ENCODE measurements at regions not wholly inside any gene's neighbourhood (a gene's known extent, or its start where the extent isn't known, plus 50 kb on each side); places are given as distances from the start of the nearest gene placed in this dataset.
"Not testable (repeated sequence)": the region's sequence is repeated elsewhere in the genome, so short reads cannot be mapped to it uniquely, and the experiment has no call there.

DNA sequence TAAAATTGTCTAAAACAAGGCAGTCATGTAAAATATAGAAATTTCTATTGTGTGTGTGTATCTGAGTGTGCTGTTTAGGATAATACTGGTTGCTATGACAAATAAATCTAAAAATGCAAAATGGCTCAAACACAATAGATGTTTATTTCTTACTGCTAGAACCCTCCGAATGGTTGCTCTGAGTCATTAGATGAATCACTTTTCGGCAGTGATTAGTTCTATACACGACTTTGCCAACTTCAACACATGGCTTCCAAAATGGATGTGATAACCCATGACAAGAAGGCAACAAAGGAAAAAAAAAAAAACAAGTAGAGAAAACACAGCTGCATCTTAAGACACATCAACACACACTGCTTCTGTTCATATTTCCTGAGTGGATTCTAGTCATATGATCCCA is 729.2 kb downstream of the AACS start:
- ATAC-seq, result no peak
- no peaks in the 10 kb centered on the region for H3K4me1 Mint-ChIP-seq
- H3K27ac Mint-ChIP-seq, result no peak overlapping the region
- no peak overlapping the region for H3K4me3 Mint-ChIP-seq
- H3K9me3 Mint-ChIP-seq, result peaks cover 10 to 23% of the 10 kb centered on the region in 2 donors
- H3K27me3 Mint-ChIP-seq, result no peaks in the 10 kb centered on the region
- DNase-seq, result no peak

DNA sequence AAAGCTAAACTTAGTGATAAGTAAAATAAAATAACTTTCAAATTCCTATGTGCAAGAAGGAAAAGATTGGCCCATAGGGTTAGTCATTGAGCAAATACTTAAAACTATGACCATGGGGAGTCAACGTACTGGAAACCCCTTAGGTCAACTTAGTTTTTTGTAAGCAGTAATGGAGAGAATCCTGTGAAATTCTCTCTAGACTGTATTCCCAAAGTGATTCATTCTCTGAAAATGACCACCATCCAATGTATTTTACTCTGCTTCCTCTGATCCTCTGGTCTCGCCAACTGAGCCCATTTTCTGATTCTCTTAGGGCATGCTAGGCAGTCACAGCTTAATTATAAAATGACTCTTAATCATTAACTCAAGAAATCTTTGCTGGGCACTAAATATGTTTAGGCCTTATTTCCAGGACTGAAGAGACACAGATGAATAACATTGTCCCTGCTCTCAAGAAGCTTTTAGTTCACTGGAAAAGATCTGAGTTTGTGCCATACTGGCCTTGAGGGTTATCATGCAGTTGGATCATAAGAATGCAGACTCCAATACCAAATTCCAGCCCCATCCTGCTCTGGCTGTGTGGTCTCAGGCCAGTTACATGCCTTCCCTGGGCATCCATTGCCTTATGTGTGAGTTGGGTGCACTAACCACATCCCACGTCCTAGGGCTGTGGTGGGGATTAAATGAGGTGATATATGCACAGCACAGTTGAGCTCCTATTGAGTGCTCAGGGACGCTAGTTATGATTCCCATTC is 732.4 kb downstream of the AACS start:
- no peak overlapping the region for H3K4me3 Mint-ChIP-seq
- no peaks in the 10 kb centered on the region for H3K27me3 Mint-ChIP-seq
- ATAC-seq, result no peak
- peaks cover 0 to 3% of the 10 kb centered on the region in 2 donors for H3K9me3 Mint-ChIP-seq
- DNase-seq, result no peak
- H3K4me1 Mint-ChIP-seq, result no peaks in the 10 kb centered on the region
- H3K27ac Mint-ChIP-seq, result no peak overlapping the region

DNA sequence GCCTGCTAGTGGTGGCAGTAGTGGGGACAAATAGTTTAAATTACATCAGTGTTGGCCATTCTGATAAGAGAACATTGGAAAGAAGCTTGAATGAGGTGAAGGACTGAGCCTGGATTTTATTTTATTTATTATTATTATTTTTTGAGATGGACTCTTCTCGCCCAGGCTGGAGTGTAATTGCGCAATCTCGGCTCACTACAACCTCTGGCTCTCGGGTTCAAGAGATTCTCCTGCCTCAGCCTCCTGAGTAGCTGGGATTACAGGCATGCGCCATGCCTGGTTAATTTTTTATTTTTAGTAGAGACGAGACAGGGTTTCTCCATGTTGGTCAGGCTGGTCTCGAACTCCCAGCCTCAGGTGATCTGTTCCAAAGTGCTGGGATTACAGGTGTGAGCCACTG is 739.4 kb downstream of the AACS start:
- DNase-seq, result no peak
- no peak for ATAC-seq
- H3K27me3 Mint-ChIP-seq, result no peaks in the 10 kb centered on the region
- peaks cover 7 to 14% of the 10 kb centered on the region in 2 donors for H3K9me3 Mint-ChIP-seq
- no peak overlapping the region for H3K27ac Mint-ChIP-seq
- H3K4me1 Mint-ChIP-seq, result no peaks in the 10 kb centered on the region
- H3K4me3 Mint-ChIP-seq, result no peak overlapping the region

DNA sequence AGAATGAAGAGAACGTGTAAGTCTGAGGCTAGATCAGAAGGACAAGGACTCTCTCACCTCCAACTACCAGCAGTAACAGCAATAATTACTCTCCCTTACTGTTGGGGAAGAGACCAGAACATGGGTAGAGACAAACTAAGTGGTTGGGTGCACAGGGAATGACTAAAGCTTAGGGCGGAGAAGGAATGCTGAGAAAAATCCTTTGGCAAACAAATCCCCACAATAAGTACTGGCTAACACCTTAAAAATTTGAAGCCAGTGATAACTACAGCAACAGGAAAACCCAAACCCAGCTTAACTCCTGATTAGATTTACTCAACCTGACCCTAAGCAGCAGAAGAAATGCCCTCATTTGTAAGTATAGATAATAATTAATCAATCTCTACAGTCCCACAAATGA is 759.0 kb downstream of the AACS start:
- Mint-ChIP-seq H3K27me3 (no peaks in the 10 kb centered on the region), H3K4me1 (no peaks in the 10 kb centered on the region), H3K4me3 (no peak overlapping the region), H3K27ac (no peak overlapping the region), H3K9me3 (peaks cover 17 to 22% of the 10 kb centered on the region in 2 donors)
- ATAC-seq, result no peak
- no peak for DNase-seq

DNA sequence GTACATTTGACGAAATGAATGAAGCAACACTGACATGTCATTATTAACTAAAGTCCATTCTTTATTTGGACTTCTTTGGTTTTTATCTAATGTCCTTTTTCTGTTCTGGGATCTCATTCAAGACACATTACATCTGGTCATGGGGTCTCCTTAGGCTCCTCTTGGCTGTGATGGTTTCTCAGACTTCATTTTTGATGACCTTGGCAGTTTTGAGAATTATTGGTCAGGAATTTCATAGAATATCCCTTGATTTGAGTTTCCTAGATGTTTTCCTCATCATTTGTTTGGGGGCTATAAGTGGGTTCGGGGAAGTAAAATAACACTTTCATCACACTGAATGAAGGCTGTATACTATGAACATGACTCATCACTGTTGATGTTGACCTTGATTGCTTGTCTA is 770.6 kb downstream of the AACS start:
- no peak for ATAC-seq
- Mint-ChIP-seq H3K27ac (no peak overlapping the region), H3K9me3 (peaks cover 5 to 10% of the 10 kb centered on the region in 2 donors), H3K4me3 (no peak overlapping the region), H3K27me3 (no peaks in the 10 kb centered on the region), H3K4me1 (no peaks in the 10 kb centered on the region)
- DNase-seq, result no peak

DNA sequence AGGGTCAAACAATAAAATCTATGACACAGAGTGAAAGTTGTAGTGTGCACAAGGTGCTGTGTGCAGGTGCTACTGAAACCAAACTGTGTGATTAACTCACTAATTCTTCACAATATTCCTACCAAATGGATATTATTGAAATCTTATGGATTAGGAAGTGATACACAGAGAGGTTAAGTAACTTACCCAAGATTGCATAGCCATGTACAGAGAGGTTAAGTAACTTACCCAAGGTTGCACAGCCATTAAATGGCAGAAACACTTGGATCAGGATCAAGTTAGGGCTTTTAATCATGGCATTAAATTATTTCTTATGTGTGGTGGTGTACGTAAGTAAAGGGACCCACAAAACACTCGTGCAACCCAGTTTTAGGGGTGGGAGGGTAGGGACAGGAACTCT is 771.4 kb downstream of the AACS start:
- Mint-ChIP-seq H3K4me3 (no peak overlapping the region), H3K9me3 (peaks cover 5 to 15% of the 10 kb centered on the region in 2 donors), H3K4me1 (no peaks in the 10 kb centered on the region), H3K27me3 (no peaks in the 10 kb centered on the region), H3K27ac (no peak overlapping the region)
- no peak for ATAC-seq
- DNase-seq, result no peak

DNA sequence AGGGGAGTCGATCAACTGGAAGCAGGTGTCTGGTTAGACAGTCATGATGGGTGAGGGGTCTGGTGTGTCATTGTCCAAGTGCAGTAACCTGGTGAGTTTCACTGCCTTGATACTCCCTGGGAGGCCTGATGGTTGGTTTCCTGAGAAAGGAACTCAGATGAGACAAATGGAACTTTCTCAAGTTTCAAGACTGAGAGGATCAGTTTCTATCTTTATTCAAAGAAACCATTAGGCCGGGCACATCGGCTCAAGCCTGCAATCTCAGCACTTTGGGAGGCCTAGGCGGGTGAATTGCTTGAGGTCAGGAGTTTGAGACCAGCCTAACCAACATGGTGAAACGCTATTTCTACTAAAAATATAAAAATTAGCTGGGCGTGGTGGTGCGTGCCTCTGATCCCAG is 776.1 kb downstream of the AACS start:
- H3K27me3 Mint-ChIP-seq, result no peaks in the 10 kb centered on the region
- peaks cover 5 to 15% of the 10 kb centered on the region in 2 donors for H3K9me3 Mint-ChIP-seq
- H3K4me1 Mint-ChIP-seq, result no peaks in the 10 kb centered on the region
- DNase-seq (no peak), ATAC-seq (no peak)
- no peak overlapping the region for H3K4me3 Mint-ChIP-seq
- no peak overlapping the region for H3K27ac Mint-ChIP-seq

DNA sequence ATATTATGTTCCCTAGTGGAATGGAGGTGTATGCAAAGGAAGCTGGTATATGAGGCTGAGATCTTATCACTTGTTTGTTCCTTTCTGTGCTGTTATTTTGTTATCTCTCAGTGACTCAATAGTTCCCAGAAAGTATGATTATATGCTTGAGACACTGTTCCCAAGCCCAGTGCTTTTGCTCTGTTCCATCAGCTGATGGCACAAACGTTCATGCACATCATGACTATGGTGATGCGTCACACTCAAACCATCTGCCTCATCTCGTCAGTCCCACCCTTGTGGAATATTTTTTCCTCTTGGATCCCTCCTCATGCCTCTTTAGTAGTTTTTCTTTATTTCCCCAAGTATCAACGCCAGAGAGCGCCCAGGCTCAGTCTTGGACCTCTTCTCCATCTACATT is 786.9 kb downstream of the AACS start:
- Mint-ChIP-seq H3K27me3 (no peaks in the 10 kb centered on the region), H3K27ac (no peak overlapping the region), H3K4me1 (no peaks in the 10 kb centered on the region), H3K9me3 (peaks cover 0 to 9% of the 10 kb centered on the region in 2 donors), H3K4me3 (no peak overlapping the region)
- ATAC-seq, result no peak
- DNase-seq, result no peak

DNA sequence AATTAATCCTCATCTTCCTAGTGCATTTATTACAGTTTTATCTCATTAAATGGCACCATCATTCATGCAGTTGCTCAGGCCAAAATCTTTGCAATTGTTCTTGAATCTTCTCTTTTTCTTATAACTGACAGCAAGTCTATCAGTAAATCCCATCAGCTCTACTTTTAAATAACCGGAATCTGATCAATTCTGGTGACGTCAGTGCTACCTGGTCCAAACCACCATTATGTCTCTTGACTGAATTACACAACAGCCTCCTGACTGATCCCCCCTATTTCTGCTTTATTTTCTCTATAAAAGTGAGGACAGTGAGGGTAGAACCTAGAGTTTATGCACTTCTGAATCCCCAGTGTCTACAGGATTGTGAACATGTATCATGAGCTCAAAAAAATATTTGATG is 787.4 kb downstream of the AACS start:
- Mint-ChIP-seq H3K4me1 (no peaks in the 10 kb centered on the region), H3K27ac (no peak overlapping the region), H3K4me3 (no peak overlapping the region), H3K9me3 (peaks cover 0 to 5% of the 10 kb centered on the region in 2 donors), H3K27me3 (no peaks in the 10 kb centered on the region)
- DNase-seq (no peak), ATAC-seq (no peak)

DNA sequence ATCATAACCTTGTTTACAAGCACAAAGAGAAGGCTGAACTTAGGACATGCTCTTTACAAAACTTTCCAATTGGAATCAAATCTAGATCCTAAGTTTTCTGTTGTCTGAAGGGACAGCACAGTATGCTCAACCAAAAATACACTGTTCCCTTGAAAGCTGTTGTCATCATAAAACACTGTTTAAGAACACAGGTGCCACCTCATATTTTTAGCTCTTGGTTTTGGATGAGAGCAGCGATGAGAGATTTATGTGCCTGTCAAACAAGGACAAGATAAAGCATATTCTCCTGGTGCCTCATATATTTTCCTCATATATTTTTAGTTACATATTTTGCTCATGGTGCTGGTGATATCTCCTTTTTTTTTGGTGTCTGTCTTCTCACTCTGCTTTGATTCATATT is 788.4 kb downstream of the AACS start:
- no peak for ATAC-seq
- no peak overlapping the region for H3K27ac Mint-ChIP-seq
- no peaks in the 10 kb centered on the region for H3K4me1 Mint-ChIP-seq
- H3K27me3 Mint-ChIP-seq, result no peaks in the 10 kb centered on the region
- H3K4me3 Mint-ChIP-seq, result no peak overlapping the region
- no peak for DNase-seq
- peaks cover 0 to 5% of the 10 kb centered on the region in 2 donors for H3K9me3 Mint-ChIP-seq

DNA sequence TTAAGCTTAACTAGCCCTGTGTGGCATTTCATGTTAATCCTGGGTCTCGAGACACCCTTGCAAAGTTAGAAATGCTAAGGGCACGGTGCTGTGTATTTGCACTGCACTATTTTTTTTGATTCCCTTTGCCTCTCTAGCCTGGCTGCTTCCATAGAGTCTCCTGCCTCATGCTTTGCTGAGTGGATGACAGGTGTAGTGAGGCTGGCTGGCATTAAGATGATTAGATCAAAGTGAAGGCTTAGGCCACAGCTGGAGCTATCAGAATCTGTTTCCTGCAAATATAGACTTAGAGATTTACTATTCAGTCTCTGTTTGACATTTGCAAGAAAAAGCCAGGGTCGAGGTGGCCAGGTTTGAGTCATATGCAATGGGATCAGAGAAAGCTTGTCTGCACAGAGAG is 791.1 kb downstream of the AACS start:
- Mint-ChIP-seq H3K27me3 (peaks cover 8% of the 10 kb centered on the region), H3K4me3 (no peak overlapping the region), H3K4me1 (no peaks in the 10 kb centered on the region), H3K27ac (no peak overlapping the region), H3K9me3 (peaks cover 5 to 8% of the 10 kb centered on the region in 2 donors)
- ATAC-seq, result no peak
- DNase-seq, result no peak

DNA sequence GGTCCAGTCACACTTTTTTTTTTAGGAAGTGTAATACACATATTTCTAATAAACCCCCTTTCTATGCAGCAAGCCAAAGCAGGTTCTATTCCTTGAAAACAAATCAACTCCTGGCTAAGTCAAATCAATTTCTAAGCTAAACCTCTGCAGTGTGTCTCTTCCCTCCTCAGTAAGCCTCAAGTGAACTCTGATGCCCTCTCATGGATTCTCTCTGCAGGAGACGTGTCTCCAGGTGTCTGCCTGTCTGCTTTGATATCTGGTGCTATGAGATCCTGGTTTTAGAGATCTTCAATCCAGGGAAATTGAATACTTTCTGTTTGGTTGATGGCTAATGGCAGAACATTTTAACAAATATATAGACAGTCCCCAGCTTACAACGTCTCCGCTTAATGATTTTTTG is 791.7 kb downstream of the AACS start:
- H3K4me1 Mint-ChIP-seq, result no peaks in the 10 kb centered on the region
- H3K27me3 Mint-ChIP-seq, result peaks cover 8% of the 10 kb centered on the region
- H3K27ac Mint-ChIP-seq, result no peak overlapping the region
- DNase-seq (no peak), ATAC-seq (no peak)
- peaks cover 5 to 8% of the 10 kb centered on the region in 2 donors for H3K9me3 Mint-ChIP-seq
- H3K4me3 Mint-ChIP-seq, result no peak overlapping the region

DNA sequence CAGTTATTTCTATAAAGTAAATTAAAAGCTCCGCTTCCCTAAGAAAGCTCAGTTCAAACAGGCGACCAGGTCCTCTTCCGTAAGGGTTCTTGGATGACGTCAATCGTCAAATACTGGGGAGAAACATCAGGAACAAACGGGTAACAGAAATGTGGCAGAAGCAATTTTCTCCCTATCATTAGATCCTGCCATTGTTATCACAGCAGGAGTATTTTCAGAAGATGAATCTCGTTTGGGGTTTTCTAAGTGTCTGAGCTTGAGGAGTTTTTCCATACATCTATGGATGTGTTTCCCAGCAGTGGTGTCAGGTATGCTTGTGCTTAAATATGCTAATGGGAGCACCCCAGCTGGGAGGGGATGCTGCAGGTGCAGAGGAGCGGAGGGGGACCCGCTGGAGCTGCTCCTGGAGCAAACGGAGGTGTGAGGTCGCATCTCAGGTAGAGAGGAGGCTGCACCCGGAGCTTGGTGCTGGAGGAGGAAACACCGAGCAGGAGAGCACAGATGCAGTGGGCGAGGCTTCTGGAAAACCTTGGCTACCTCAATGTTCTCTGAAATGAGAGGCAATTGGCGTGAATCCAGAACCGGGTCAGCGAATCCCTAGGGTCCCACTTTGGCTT is 795.5 kb downstream of the AACS start:
- peak overlapping the region in 1 of 2 donors; percentile 42 for H3K27ac Mint-ChIP-seq

DNA sequence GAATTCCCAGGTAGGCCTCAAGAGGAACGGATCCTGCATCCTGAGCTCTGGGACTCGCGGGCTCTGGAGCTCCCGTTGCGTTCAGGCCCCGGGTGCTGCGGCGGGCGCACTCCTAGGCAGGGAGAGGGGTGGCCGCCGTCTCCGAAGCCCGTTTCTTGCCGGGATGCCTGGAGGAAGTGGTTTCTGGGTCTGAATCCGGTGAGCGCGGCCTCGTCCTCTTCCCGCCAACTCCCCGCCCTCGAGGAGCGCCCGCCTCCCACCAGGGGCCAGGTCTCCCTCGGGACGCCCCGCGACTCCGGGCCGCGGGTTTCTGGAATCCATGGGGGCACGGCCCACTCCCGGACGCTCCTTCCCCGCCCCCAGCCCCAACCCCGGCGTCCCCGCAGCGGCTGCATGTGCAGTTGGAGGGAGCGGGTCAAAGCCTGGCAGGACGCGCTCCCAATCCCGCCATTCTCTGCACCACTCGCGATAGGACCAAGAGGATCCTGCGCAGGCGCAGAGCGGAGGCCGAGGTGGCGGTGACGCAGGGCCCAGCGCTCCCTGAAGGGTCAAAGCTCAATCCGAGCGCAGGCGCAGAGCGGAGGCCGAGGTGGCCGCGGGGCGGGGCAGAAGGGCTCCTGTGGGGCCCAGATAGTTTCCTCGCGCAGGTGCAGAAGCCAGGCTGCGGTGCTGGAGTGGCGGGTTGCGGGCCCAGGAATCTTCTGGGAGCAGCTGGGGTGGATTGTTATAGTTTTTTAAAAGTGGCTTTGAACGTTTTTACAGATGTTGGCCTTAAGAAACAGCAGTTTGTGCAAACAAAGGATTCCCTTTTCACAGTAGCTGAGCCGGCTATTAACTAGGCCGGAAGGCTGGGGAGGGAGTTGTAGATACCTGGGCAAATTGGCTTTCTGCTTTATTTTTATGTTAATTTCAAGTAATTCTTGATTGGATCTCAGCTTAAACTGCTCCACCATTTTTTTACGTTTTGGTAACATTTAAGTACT is 796.4 kb downstream of the AACS start:
- Mint-ChIP-seq H3K27me3 (peaks cover 8% of the 10 kb centered on the region), H3K27ac (no peak overlapping the region), H3K4me3 (no peak overlapping the region), H3K9me3 (peaks cover 0 to 17% of the 10 kb centered on the region in 2 donors), H3K4me1 (no peaks in the 10 kb centered on the region)
- DNase-seq (no peak), ATAC-seq (no peak)

More for the DNA sequence above, 795.5 kb downstream of the AACS start:
- Mint-ChIP-seq H3K4me1 (no peaks in the 10 kb centered on the region), H3K4me3 (no peak overlapping the region), H3K27me3 (peaks cover 8% of the 10 kb centered on the region), H3K9me3 (peaks cover 0 to 17% of the 10 kb centered on the region in 2 donors)
- ATAC-seq (no peak), DNase-seq (no peak)

DNA sequence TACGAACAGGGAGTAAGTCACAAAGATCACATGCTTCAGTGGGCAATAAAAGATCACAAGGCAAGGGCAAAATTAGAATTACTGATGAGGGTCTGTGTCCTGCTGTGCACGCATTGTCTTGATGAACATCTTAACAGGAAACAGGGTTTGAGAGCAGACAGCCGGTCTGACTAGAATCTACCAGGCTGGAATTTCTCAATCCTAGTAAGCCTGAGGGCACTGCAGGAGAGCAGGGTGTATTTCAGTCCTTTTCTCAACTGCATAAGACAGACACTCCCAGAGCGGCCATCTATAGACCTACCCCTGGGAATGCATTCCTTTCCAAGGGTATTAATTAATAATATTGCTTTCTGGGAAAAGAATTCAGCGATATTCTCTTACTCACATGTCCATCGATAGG is 800.0 kb downstream of the AACS start:
- not testable (repeated sequence) for H3K27me3 Mint-ChIP-seq, DNase-seq, H3K4me3 Mint-ChIP-seq, H3K4me1 Mint-ChIP-seq, H3K27ac Mint-ChIP-seq, ATAC-seq
- peaks cover 0 to 17% of the 10 kb centered on the region in 2 donors for H3K9me3 Mint-ChIP-seq
